ENCODE measurements at regions not wholly inside any gene's neighbourhood (a gene's known extent, or its start where the extent isn't known, plus 50 kb on each side); places are given as distances from the start of the nearest gene placed in this dataset.

GRCh38 chr7:115869801-115870200 is 160.8 kb downstream of the TFEC start:
- no peak overlapping the region for H3K4me3 ChIP-seq (ENCODE audit: low read length)
- no peak overlapping the region for H3K9ac ChIP-seq (ENCODE audit: low read length)

DNA sequence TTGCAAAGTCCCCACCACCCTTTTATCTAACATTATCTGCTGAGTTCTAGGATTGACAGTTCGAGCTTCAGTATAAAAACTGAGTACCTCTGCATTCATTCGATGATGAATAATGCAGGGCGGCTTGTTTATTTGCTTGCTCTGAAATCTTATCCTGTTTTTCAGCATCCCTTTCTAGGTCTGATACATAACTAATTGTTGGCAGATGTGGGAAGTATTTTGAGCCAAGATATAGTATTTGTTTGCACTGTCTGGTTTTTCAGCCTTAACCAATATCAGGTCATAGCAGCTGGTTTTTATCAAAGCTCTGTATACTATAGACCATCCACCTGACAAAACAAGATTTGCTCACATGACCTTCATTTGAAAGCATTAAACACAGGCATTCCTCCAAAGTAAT is 161.4 kb downstream of the TFEC start:
- H3K9ac ChIP-seq (ENCODE audit: low read length): no peak overlapping the region
- H3K9me2 ChIP-seq (replicated peaks; ENCODE audit: insufficient read depth, low read length): no peaks in the 10 kb centered on the region
- TF ChIP-seq EZH2 (optimal IDR thresholded peaks at IDR 0.05; ENCODE audit: low read depth, low read length): no peak
- H2AFZ ChIP-seq (ENCODE audit: low read length): no peak overlapping the region
- DNase-seq: no peak
- no peaks in the 10 kb centered on the region for H3K79me2 ChIP-seq (ENCODE audit: low read length)
- H3K4me1 ChIP-seq (ENCODE audit: low read length): no peaks in the 10 kb centered on the region
- H3F3A ChIP-seq (ENCODE audit: insufficient read depth, low read length): no peaks in the 10 kb centered on the region
- no peaks in the 10 kb centered on the region for H4K20me1 ChIP-seq (ENCODE audit: insufficient read depth, low read length)
- H3K27me3 ChIP-seq (replicated peaks; ENCODE audit: insufficient read depth, low read length): no peaks in the 10 kb centered on the region
- no peak overlapping the region for H3K27ac ChIP-seq (ENCODE audit: low read length)
- H3K4me2 ChIP-seq (ENCODE audit: low read depth, low read length): no peak overlapping the region
- no peak overlapping the region for H3K4me3 ChIP-seq (ENCODE audit: low read length)
- H3K36me3 ChIP-seq (replicated peaks; ENCODE audit: insufficient read depth, low read length): no peaks in the 10 kb centered on the region
- no peaks in the 10 kb centered on the region for H3K9me3 ChIP-seq (replicated peaks; ENCODE audit: insufficient read depth, low read length)

More at GRCh38 chr7:115869801-115870200, 160.8 kb downstream of the TFEC start:
- no peak overlapping the region for H3K27ac ChIP-seq (ENCODE audit: low read length)
- no peaks in the 10 kb centered on the region for H3F3A ChIP-seq (ENCODE audit: insufficient read depth, low read length)
- H2AFZ ChIP-seq (ENCODE audit: low read length): no peak overlapping the region
- H3K4me1 ChIP-seq (ENCODE audit: low read length): no peaks in the 10 kb centered on the region
- H3K79me2 ChIP-seq (ENCODE audit: low read length): no peaks in the 10 kb centered on the region
- no peak for DNase-seq
- no peak for TF ChIP-seq EZH2 (optimal IDR thresholded peaks at IDR 0.05; ENCODE audit: low read depth, low read length)
- TF ChIP-seq, protein P1, sequence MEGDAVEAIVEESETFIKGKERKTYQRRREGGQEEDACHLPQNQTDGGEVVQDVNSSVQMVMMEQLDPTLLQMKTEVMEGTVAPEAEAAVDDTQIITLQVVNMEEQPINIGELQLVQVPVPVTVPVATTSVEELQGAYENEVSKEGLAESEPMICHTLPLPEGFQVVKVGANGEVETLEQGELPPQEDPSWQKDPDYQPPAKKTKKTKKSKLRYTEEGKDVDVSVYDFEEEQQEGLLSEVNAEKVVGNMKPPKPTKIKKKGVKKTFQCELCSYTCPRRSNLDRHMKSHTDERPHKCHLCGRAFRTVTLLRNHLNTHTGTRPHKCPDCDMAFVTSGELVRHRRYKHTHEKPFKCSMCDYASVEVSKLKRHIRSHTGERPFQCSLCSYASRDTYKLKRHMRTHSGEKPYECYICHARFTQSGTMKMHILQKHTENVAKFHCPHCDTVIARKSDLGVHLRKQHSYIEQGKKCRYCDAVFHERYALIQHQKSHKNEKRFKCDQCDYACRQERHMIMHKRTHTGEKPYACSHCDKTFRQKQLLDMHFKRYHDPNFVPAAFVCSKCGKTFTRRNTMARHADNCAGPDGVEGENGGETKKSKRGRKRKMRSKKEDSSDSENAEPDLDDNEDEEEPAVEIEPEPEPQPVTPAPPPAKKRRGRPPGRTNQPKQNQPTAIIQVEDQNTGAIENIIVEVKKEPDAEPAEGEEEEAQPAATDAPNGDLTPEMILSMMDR (IDR thresholded peaks at IDR 0.05; ENCODE audit: low read length): no peak
- no peak for TF ChIP-seq EZH2phosphoT487 (IDR thresholded peaks at IDR 0.05; ENCODE audit: low read length)
- no peaks in the 10 kb centered on the region for H3K9me2 ChIP-seq (replicated peaks; ENCODE audit: insufficient read depth, low read length)
- no peaks in the 10 kb centered on the region for H4K20me1 ChIP-seq (ENCODE audit: insufficient read depth, low read length)
- H3K9me3 ChIP-seq (replicated peaks; ENCODE audit: insufficient read depth, low read length): no peaks in the 10 kb centered on the region
- H3K27me3 ChIP-seq (replicated peaks; ENCODE audit: insufficient read depth, low read length): no peaks in the 10 kb centered on the region
- H3K36me3 ChIP-seq (replicated peaks; ENCODE audit: insufficient read depth, low read length): no peaks in the 10 kb centered on the region
- H3K4me2 ChIP-seq (ENCODE audit: low read depth, low read length): no peak overlapping the region

DNA sequence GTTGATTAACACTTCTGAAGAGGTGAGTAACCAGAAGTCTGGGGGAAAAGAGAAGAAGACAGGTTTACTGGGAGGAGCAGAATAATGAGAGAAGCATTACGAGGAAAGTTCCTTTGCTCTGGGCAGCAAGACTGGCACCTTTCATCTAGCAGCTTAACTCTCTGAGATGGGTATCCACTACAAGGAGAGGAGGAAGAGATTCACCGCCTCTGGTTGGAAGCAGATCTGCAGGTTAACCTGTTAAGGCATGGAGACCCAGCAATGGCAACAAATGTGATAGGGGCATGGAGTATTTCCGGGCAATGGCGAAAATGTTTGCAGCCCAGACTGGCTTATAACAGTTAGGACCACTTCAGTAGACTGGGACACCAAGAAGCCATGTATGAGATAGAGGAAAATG is 162.2 kb downstream of the TFEC start:
- TF ChIP-seq, protein P1 (IDR thresholded peaks at IDR 0.05; ENCODE audit: low read length): no peak
- TF ChIP-seq EZH2 (optimal IDR thresholded peaks at IDR 0.05; ENCODE audit: low read depth, low read length) (no peak), EZH2phosphoT487 (IDR thresholded peaks at IDR 0.05; ENCODE audit: low read length) (no peak)
- Histone ChIP-seq H3K4me3 (ENCODE audit: low read length) (no peak overlapping the region), H3K27ac (ENCODE audit: low read length) (no peak overlapping the region), H3K4me2 (ENCODE audit: low read depth, low read length) (no peak overlapping the region), H4K20me1 (ENCODE audit: insufficient read depth, low read length) (no peaks in the 10 kb centered on the region), H3K9me2 (replicated peaks; ENCODE audit: insufficient read depth, low read length) (no peaks in the 10 kb centered on the region), H3K4me1 (ENCODE audit: low read length) (no peaks in the 10 kb centered on the region), H3K36me3 (replicated peaks; ENCODE audit: insufficient read depth, low read length) (no peaks in the 10 kb centered on the region), H2AFZ (ENCODE audit: low read length) (no peak overlapping the region), H3K9ac (ENCODE audit: low read length) (no peak overlapping the region), H3K27me3 (replicated peaks; ENCODE audit: insufficient read depth, low read length) (no peaks in the 10 kb centered on the region), H3K79me2 (ENCODE audit: low read length) (no peaks in the 10 kb centered on the region), H3K9me3 (replicated peaks; ENCODE audit: insufficient read depth, low read length) (no peaks in the 10 kb centered on the region), H3F3A (ENCODE audit: insufficient read depth, low read length) (no peaks in the 10 kb centered on the region)
- DNase-seq: no peak

GRCh38 chr7:115864082-115864481 is 166.5 kb downstream of the TFEC start:
- no peaks in the 10 kb centered on the region for H3F3A ChIP-seq (ENCODE audit: insufficient read depth, low read length)
- TF ChIP-seq, protein P1 (IDR thresholded peaks at IDR 0.05; ENCODE audit: low read length): no peak
- no peak for TF ChIP-seq EZH2phosphoT487 (IDR thresholded peaks at IDR 0.05; ENCODE audit: low read length)
- no peak for TF ChIP-seq EZH2 (optimal IDR thresholded peaks at IDR 0.05; ENCODE audit: low read depth, low read length)

More at GRCh38 chr7:115864082-115864481, 166.5 kb downstream of the TFEC start:
- H2AFZ ChIP-seq (ENCODE audit: low read length): no peak overlapping the region
- no peak overlapping the region for H3K4me3 ChIP-seq (ENCODE audit: low read length)
- no peaks in the 10 kb centered on the region for H3K9me3 ChIP-seq (replicated peaks; ENCODE audit: insufficient read depth, low read length)
- no peaks in the 10 kb centered on the region for H3K4me1 ChIP-seq (ENCODE audit: low read length)
- no peak overlapping the region for H3K9ac ChIP-seq (ENCODE audit: low read length)
- H3K27me3 ChIP-seq (replicated peaks; ENCODE audit: insufficient read depth, low read length): no peaks in the 10 kb centered on the region
- H3K9me2 ChIP-seq (replicated peaks; ENCODE audit: insufficient read depth, low read length): no peaks in the 10 kb centered on the region
- no peak overlapping the region for H3K27ac ChIP-seq (ENCODE audit: low read length)
- H4K20me1 ChIP-seq (ENCODE audit: insufficient read depth, low read length): no peaks in the 10 kb centered on the region
- H3K36me3 ChIP-seq (replicated peaks; ENCODE audit: insufficient read depth, low read length): no peaks in the 10 kb centered on the region
- DNase-seq: no peak
- no peaks in the 10 kb centered on the region for H3K79me2 ChIP-seq (ENCODE audit: low read length)
- H3K4me2 ChIP-seq (ENCODE audit: low read depth, low read length): no peak overlapping the region
